Stimulated activated CD4-positive, alpha-beta T cell treated with anti-CD3 and anti-CD28 coated beads, Interleukin-2, amount 100 ng/mL, for 24 hours (primary cell): ENCODE measurements at regions not wholly inside any gene's neighbourhood (a gene's known extent, or its start where the extent isn't known, plus 50 kb on each side); places are given as distances from the start of the nearest gene placed in this dataset.

Source experiments
- DNase-seq, 2 donors: peaks; one replicate each; pipeline ENCODE4 v3.0.0-alpha.2; 2020

DNA sequence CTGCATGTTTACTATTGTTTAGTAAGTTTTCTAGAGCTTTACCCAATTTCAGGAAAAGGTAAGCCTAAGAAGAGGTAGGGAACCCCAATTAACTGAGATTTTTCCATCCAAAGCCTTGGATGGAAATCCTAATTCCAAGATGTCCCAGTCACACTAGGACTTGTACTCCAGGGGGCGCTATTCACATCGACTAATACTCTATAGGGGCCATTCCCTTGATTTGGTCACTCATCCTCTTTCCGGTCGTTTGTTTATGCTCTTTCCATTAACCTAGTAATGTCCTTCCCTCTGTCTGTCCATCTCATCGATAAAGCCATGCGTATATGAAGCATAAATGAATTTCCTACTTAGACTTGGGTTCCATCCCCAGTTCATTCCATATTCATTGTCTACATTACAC lies 80.8 kb upstream of the FUCA2 start:
- no peak for DNase-seq

DNA sequence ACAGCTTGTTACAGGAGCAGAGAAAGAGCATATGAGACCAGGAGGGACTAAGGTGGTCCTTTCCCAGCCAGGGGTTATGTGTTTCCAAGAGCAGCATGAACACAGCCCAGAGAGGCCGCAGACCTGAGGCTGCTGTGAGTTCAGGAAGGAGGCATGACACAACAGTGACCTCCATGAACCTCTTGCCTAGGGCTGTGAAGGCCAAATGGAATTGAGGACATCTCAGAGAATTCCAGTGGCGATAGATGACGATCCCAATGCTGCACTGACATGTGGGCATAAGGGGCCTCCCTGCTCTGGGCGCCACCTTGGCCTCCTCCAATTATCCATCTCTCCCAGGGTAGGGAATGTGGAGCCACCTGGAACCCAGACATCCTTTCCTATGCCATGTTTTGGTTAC lies 79.9 kb upstream of the FUCA2 start:
- no peak for DNase-seq

DNA sequence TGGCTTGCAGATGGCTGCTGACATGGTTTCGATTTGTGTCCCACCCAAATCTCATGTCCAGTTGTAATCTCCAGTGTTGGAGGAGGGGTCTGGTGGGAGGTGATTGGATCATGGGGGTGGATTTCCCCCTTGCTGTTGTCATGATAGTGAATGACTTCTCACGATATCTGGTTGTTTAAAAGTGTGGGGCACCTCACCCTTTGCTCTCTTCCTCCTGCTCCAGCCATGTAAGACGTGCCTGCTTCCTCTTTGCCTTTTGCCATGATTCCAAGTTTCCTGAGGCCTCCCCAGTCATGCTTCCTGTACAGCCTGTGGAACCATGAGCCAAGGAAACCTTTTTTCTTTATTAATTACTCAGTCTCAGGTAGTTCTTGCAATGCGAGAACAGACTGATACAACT lies 77.6 kb upstream of the FUCA2 start:
- no peak for DNase-seq

DNA sequence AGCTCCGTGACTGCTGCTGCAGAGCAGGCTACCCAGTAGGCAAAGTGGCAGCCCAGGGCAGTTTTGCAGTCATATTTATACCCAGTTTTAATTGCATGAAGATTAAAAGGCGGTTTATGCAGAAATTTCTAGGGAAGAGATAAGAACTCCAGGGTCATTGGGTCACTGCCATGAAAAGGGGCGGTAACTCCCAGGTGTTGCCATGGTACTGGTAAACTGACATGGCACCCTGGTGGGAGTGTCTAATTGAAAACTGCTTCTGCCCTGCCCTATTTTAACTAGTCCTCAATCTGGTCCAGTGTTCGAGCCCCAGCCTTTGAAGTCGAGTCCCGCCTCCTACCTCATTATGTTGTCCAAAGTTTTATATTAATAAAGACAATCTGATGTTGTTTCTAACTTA lies 75.0 kb upstream of the FUCA2 start:
- DNase-seq: no peak

DNA sequence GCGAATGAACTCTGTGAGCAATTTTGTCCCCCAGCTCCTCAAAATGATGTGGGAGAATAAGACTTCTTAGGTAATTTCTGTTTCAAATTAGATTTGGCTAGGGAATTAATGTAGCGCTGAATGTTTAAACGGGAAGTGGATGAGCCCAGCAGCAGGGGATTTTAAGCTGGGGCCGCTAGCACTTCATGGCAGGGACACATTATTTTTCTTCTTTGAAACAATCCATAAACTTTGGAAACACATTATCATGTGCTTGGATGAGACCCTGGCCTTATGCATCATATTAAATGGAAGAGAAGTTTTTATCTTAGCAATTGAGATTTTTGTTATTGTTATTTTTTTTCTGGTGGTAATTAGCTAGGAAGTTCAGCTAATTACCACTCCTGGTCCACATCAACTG lies 74.2 kb upstream of the FUCA2 start:
- no peak for DNase-seq

DNA sequence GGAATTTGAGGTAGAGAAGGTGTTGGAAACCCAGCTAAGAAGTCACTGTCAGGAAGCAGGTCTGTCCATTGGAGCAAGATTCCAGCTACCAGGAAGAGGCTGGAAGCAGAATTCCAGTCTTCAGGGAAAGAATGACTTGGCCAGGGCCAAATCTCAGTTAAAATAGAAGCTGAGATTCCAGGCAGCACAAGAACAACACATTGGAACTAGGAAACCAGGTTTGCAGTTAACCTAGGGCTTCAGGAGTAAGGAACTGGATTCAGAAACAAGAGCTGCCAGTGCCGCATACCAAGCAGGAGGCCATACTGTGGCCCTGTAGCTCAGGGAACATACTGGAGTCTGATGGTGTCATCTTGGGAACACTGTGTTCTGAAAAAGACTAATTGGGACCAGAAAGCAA lies 73.7 kb upstream of the FUCA2 start:
- no peak for DNase-seq

DNA sequence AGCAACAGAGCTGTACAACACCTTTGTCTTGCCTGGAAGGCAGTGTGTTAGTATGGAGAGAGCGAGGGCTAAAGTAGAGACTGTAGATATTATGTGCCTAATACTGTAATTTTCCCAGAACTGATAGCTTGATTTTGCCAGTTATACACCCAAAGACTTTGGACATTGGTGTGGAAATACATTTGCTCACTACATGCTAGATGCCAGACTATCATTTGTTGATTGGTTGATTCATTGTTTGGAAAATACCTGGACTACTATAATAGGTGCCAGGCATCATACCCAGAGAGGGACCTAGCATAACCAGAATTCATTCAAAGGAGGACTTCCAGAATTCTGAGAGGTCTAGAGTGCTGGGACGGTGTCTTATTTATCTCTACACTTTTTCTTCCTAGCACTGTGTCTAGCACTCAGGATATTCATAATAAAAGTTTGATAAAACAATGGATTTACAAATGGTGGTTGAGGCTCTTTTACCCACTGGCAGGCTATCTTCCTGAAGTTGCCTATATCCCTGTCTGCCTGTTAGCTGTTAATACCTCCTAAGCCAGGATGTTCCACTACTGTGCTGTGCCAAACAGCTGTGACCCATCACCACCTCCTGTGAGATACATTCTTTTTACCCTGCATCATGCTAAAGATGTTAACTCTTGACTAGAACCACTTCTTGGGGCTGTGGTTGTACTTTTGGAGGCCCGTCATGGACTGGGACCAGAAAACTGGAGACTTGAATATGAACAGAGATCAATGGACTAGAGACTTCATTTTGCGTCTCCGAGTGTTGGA lies 72.2 kb upstream of the FUCA2 start:
- DNase-seq: no peak

DNA sequence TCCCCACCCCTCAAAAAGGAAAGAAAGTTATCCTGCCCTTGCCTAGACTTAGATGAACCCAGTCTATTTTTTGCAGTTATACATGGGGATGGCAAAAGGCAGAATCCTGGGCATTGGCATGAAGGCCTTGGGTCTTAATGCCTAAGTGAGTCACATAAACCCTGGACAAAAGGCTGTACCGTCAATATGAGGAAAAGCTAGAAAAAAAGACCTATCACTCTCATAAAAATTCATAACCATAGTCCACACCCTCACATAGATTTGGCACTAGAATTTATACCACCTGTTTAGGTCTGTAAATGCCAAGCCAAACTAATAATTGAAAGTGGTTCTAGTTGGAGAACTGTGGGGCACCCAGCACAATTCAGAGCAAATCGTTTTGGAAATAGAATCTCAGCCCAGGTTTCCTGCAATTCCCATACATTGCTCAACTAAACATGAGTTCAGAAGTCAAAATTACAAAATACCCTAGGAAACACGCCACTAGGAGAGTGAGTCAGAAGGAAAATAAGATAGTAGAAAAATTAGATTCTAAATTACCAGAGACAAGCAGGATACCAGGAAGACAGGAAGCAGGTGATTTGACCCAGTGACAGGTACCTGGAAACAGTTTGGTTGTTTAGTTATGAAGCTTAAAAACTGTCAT lies 70.4 kb upstream of the FUCA2 start:
- DNase-seq: no peak

DNA sequence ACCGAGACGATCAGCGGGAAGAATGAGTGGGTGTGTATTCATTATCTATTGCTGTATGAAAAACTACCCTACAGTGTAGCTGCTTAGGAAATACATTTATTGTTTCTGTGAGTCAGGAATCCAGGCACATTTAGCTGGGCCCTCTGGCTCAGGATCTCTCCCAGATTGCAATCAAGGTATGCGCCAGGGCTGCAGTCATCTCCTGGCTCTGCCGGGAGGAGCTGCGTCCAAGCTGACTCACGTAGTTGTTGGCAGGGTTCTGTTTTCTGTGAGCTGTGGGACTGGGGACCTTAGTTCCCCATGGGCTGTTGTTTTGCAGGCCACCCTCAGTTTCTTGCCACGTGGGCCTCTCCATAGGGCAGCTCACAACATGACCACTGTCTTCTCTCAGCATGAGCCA lies 68.2 kb upstream of the FUCA2 start:
- no peak for DNase-seq

DNA sequence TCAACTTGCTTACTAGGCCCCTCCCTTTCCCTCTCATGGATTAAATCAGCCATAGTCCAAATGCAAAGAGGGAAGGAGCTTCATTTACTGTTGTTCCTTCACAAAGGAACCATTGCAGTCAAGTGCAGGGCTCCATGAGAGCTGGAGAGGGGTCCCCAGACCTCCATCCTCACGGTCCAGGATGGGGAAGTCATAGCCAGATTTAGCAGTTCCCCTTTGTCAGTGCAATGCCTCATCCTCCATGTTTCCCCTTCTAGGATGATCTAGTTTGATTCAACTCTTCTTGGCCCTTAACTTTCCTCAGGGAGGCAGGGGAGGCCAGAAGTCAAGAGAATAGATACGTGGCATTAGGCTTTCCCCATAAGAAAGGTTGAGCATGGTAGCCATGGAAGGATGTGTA lies 66.5 kb upstream of the FUCA2 start:
- DNase-seq: no peak

DNA sequence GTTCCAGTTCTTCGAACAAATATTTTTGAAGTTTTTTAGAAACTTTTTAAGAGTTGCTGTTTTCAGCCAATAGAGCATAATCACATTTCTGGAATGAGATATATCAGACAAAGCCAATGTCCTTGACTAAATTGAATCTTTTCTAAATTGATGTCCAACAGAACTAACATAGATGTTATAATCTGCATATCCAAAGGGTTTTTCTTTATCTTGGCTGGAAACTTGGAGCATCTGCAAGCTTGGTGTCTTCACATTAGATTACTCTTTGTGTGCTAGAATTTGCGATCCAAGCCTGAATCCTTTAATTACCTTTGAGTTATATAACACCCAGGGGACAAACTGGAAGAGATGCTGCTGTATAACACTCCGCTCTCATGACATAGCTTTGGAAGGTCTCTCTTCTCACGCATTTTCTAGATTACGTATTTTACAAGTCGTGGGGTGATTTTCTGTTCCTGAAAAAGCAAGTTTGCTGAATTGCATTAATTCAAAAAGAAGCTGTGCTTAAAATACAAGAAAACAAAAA lies 64.4 kb upstream of the FUCA2 start:
- DNase-seq: no peak

DNA sequence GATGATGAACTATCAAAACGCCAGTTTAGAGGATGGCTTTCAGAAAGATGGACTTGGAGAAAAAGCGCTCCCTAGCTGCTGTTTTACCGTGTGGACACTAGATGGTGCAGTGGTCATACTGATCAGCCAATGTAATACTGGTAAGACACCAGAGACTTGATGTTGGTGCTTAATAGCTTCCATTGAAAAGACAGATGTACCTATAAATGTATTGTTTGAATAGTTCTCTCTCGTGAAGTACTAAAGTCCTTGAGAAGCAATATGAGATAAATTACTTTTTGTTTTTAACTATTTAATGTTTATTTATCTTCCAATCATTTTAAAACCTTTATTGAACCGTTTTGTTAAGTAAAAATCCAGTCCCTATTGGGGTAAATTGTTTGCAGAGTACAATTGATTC lies 63.9 kb upstream of the FUCA2 start:
- DNase-seq: peak; percentile 16 to 49

DNA sequence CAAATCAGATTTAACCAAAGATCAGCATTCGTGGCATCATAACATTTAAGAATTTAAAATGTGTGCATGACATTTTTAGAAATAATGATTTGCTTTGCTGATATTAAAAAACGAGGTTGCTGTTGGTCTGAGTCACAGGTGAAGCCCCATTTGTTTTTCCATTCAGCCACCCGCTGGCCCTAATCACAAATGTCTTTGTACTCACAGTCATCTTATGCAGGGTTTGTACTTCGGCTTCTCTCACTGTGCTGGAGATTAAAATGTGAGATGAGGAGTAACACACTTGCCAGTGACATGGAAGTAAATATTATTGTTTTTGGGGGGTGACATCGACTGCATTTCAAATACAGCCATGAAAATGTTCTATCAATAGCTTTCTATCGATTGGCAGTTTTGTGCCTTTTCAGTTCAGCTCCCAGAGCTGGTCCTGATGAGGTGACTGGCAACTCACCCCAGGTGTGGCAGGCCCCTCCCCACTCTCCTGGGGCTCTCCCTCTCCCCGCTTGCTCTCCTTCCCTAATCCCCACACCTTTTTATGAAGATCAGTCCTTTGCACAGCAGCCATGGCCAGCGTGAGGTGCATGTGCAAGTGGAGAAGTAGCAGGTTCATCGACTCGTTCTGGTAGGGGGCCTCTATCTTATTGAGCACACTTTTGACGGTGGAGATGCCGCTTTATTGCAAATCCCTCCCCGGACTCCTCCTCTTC lies 58.8 kb upstream of the FUCA2 start:
- DNase-seq: no peak

DNA sequence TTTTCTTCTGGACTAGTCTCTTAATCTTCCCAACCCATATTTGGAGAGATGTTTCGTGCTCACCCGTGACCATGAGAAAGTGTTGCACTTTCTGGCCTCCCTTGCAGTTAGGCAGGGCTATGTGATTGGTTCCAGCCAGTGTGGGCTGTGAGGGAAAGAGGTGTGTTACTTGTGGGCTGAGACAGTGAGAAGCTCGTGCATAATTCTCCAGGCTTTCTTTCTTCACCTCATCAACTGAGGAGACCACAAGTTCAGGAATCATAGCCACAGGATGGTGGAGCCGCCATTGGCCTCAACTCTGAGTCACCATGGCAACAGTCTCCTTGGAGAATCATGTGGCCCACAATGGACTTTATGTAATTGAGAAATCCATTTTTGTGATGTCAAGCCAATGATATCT lies 57.5 kb upstream of the FUCA2 start:
- no peak for DNase-seq

DNA sequence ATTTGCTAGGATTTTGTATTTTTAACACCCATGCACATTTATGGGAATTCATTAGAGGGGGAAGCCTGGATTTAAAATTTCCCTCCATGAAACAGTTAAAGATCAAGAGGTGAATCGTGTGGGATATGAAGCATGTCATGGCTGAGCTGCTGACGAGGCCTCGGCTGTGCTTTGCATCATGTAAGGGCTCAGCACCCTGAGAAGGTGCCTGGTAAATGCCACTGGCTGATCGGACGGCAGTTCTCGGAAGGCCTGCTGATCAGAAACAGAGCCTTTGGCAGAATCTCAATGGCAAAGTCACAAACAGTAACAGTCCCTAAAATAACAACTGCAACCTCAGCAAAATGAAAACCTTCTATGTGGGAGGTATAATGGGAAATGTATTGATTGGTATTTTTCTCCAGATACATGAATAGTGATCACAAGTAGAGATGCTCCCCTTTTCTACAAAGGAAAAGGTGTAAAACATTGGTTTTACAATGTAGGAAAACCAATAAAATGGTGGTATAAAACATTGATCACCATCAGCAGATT lies 53.0 kb upstream of the FUCA2 start:
- DNase-seq: no peak

DNA sequence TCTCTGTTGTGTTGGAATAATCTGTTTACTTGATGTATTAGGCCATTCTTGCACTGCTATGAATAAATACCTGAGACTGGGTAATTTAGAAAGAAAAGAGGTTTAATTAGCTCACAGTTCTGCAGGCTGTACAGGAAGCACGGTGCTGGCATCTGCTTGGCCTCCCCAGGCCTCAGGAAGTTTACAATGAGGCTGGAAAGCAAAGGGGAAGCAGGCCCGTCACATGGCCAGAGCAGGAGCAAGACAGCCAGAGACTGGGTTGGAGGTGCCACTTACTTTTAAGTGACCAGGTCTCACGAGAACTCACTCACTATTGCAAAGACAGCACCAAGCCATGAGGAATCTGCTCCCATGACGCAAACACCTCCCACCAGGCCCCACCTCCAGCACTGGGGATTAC lies 50.6 kb upstream of the FUCA2 start:
- no peak for DNase-seq
